ENCODE measurements at regions not wholly inside any gene's neighbourhood (a gene's known extent, or its start where the extent isn't known, plus 50 kb on each side); places are given as distances from the start of the nearest gene placed in this dataset.

- no peaks in the 10 kb centered on the region for H4K20me1 ChIP-seq (ENCODE audit: insufficient read depth, low read length)
- no peak overlapping the region for H3K27ac ChIP-seq (ENCODE audit: low read depth, low read length, poor library complexity, severe bottlenecking)
- H3K4me3 ChIP-seq (ENCODE audit: low read depth, low read length, poor library complexity, severe bottlenecking) = no peak overlapping the region
- no peaks in the 10 kb centered on the region for H3K4me1 ChIP-seq (ENCODE audit: insufficient read depth, low read length, severe bottlenecking)
- H3F3A ChIP-seq (ENCODE audit: insufficient read depth, low read length) = no peaks in the 10 kb centered on the region
- no peaks in the 10 kb centered on the region for H3K27me3 ChIP-seq (ENCODE audit: insufficient read depth, low read length)
- TF ChIP-seq EZH2 (IDR thresholded peaks at IDR 0.05; ENCODE audit: borderline replicate concordance, low read length) = no peak
- TF ChIP-seq CTCF (IDR thresholded peaks at IDR 0.05; ENCODE audit: low read length) = no peak
- no peak overlapping the region for H3K9ac ChIP-seq (ENCODE audit: low read length)
- no peaks in the 10 kb centered on the region for H3K9me3 ChIP-seq (ENCODE audit: low read length)
- H3K9me2 ChIP-seq (ENCODE audit: low read depth, low read length) = no peaks in the 10 kb centered on the region
- no peaks in the 10 kb centered on the region for H3K36me3 ChIP-seq (ENCODE audit: insufficient read depth, low read length)
- no peaks in the 10 kb centered on the region for H3K79me2 ChIP-seq (ENCODE audit: insufficient read depth, low read length)
- H2AFZ ChIP-seq (ENCODE audit: low read length) = no peak overlapping the region
- H3K4me2 ChIP-seq (ENCODE audit: low read length) = no peak overlapping the region
These were observed 91.1 kb upstream of the ANKRD50 start for GRCh38 chr4:124803641-124804040.

DNA sequence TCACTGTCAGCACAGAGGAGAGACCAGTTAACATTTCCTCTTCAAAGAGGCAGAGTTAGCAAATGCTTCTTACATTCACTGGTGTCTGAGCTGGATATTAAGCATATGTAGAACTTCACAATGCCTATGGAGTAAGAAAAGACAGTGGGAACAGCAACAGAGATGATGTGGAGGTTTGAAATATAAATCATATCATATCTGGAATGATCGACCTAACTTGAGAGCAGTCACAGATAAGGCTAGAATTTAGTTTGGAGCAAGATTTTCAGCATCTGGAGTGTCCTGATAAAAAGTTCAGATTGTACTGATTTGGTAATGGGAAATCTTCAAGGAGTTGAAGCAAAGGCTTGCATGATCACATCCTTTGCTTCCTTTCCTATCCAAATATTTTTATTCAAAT, 90.5 kb upstream of the ANKRD50 start:
- no peak overlapping the region for H3K9ac ChIP-seq (ENCODE audit: low read length)
- no peaks in the 10 kb centered on the region for H3F3A ChIP-seq (ENCODE audit: insufficient read depth, low read length)
- H2AFZ ChIP-seq (ENCODE audit: low read length) = no peak overlapping the region
- H3K27me3 ChIP-seq (ENCODE audit: insufficient read depth, low read length) = no peaks in the 10 kb centered on the region
- no peaks in the 10 kb centered on the region for H3K79me2 ChIP-seq (ENCODE audit: insufficient read depth, low read length)
- TF ChIP-seq EZH2 (IDR thresholded peaks at IDR 0.05; ENCODE audit: borderline replicate concordance, low read length) = no peak
- no peak for TF ChIP-seq CTCF (IDR thresholded peaks at IDR 0.05; ENCODE audit: low read length)
- H3K9me2 ChIP-seq (ENCODE audit: low read depth, low read length) = no peaks in the 10 kb centered on the region
- H3K9me3 ChIP-seq (ENCODE audit: low read length) = no peaks in the 10 kb centered on the region
- no peak overlapping the region for H3K4me2 ChIP-seq (ENCODE audit: low read length)
- no peaks in the 10 kb centered on the region for H3K4me1 ChIP-seq (ENCODE audit: insufficient read depth, low read length, severe bottlenecking)
- H3K36me3 ChIP-seq (ENCODE audit: insufficient read depth, low read length) = no peaks in the 10 kb centered on the region
- H3K27ac ChIP-seq (ENCODE audit: low read depth, low read length, poor library complexity, severe bottlenecking) = no peak overlapping the region
- H3K4me3 ChIP-seq (ENCODE audit: low read depth, low read length, poor library complexity, severe bottlenecking) = no peak overlapping the region
- no peaks in the 10 kb centered on the region for H4K20me1 ChIP-seq (ENCODE audit: insufficient read depth, low read length)

GRCh38 chr4:124797223-124797622, 84.7 kb upstream of the ANKRD50 start:
- TF ChIP-seq CTCF (IDR thresholded peaks at IDR 0.05; ENCODE audit: low read length) = no peak
- TF ChIP-seq EZH2 (IDR thresholded peaks at IDR 0.05; ENCODE audit: borderline replicate concordance, low read length) = no peak
- no peak overlapping the region for H2AFZ ChIP-seq (ENCODE audit: low read length)

More at GRCh38 chr4:124797223-124797622, 84.7 kb upstream of the ANKRD50 start:
- Histone ChIP-seq H3K4me1 (ENCODE audit: insufficient read depth, low read length, severe bottlenecking) (no peaks in the 10 kb centered on the region), H3K36me3 (ENCODE audit: insufficient read depth, low read length) (no peaks in the 10 kb centered on the region), H3K9me3 (ENCODE audit: low read length) (no peaks in the 10 kb centered on the region), H3K79me2 (ENCODE audit: insufficient read depth, low read length) (no peaks in the 10 kb centered on the region), H3K4me3 (ENCODE audit: low read depth, low read length, poor library complexity, severe bottlenecking) (no peak overlapping the region), H3K27me3 (ENCODE audit: insufficient read depth, low read length) (no peaks in the 10 kb centered on the region), H3K4me2 (ENCODE audit: low read length) (no peak overlapping the region), H3F3A (ENCODE audit: insufficient read depth, low read length) (no peaks in the 10 kb centered on the region), H3K9ac (ENCODE audit: low read length) (no peak overlapping the region), H3K27ac (ENCODE audit: low read depth, low read length, poor library complexity, severe bottlenecking) (no peak overlapping the region), H4K20me1 (ENCODE audit: insufficient read depth, low read length) (no peaks in the 10 kb centered on the region), H3K9me2 (ENCODE audit: low read depth, low read length) (no peaks in the 10 kb centered on the region)

All from OCI-LY1 (cell line).